ENCODE measurements at regions not wholly inside any gene's neighbourhood (a gene's known extent, or its start where the extent isn't known, plus 50 kb on each side); places are given as distances from the start of the nearest gene placed in this dataset.

DNA sequence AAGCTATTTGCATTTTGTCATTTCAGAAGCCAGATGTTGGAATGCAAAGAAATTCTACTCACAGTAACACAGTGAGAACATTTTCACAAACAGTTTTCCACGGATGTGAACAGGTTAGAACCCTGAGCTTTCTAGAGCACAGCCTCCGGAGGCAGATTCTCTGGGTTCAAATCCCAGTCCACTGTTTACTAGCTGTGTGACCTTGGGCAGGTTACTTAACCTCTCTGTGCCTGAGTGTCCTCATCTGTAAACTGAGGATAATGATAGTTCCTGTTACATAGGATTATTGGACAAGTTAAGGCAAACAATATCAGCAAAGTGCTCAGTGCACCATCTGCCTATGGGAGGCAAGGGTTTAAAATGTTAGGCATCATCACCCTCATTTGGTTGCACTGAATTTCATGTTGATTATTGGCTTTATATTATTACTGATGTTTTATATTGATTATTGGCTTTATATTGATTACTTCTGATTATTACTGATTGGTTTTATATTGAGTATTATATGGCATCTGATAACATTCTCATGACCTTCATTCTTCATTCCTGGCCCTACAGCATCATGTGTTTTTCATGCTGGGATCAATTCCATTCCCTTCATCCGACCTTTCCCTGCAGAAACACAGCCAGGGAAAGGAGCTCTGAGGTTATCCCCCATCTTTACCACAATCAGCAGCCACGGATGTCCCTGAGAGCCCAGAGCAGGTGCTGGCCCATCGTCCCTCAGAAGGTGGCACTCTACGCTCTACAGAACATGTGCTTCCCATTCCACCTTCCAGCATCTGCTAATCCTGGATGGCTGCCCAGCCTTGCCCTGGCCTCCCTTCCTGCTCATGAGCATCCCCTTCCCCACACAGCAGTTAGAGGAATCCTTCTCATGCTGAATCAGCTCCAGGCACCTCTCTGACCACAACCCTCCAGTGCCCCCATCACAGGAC, 283.1 kb downstream of the PREX1 start:
- intact Hi-C loops (cut with micrococcal nuclease) = no loop called here
- no peaks in the 10 kb centered on the region for H3K4me1 Mint-ChIP-seq (ENCODE audit: low read depth)
- H3K36me3 Mint-ChIP-seq (ENCODE audit: low read depth) = no peaks in the 10 kb centered on the region
- no peak overlapping the region for H3K27ac Mint-ChIP-seq
- peaks cover 4% of the 10 kb centered on the region for H3K27me3 Mint-ChIP-seq (ENCODE audit: low read depth)
- no peaks in the 10 kb centered on the region for H3K9me3 Mint-ChIP-seq
- DNase-seq (ENCODE audit: low spot score) = no peak
- H3K4me3 Mint-ChIP-seq (ENCODE audit: low read depth) = no peak overlapping the region

DNA sequence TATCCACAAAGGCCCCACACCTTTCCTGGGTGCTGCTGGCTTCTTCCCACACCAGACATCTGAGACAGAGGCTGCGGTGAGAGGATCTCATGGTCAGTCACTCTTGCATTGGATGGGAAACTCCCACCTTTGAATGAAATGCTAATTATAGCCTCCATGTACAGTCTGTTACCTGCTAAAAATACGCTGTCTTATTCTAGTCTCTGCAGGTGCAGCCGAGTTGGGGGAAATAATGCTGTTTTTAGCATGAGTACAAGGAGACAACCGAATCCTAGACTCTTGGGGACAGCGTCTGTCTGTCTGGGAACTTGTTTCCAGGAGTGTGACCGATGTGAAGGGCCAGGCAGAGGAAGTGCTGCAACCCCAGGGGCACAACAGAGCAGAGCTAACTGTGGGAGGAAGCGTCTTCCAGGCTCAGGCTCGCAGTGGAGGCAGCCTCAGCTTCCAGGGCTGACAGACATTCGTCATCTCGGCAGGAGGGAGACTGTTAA, 286.2 kb downstream of the PREX1 start:
- Mint-ChIP-seq H3K9me3 (no peaks in the 10 kb centered on the region), H3K36me3 (ENCODE audit: low read depth) (no peaks in the 10 kb centered on the region), H3K27me3 (ENCODE audit: low read depth) (peaks cover 4% of the 10 kb centered on the region), H3K4me1 (ENCODE audit: low read depth) (no peaks in the 10 kb centered on the region), H3K27ac (no peak overlapping the region), H3K4me3 (ENCODE audit: low read depth) (no peak overlapping the region)
- intact Hi-C loops (cut with micrococcal nuclease) = no loop called here
- DNase-seq (ENCODE audit: low spot score) = no peak

DNA sequence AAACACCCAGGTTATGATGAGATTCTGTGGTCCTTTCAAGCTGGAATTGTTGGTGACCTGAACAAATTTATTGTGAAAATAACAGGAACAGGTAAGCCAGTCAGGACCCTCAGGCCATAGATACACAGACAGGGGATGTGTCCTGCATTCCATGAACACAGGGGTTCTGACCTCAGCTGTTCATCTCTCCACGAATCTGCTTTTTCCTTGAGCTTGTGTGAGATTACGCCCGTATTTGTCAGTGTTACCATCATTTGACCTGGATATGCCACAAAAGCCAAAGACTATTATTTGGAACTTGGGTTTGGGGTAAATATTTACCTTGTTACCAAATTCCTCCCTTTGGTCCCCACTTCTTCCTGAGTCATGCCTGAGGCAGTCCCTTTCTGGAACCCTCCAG, 288.9 kb downstream of the PREX1 start:
- H3K27me3 Mint-ChIP-seq (ENCODE audit: low read depth) = peaks cover 4% of the 10 kb centered on the region
- no peak for DNase-seq (ENCODE audit: low spot score)
- no peaks in the 10 kb centered on the region for H3K9me3 Mint-ChIP-seq
- intact Hi-C loops (cut with micrococcal nuclease) = no loop called here
- H3K4me1 Mint-ChIP-seq (ENCODE audit: low read depth) = no peaks in the 10 kb centered on the region
- H3K4me3 Mint-ChIP-seq (ENCODE audit: low read depth) = no peak overlapping the region
- no peak overlapping the region for H3K27ac Mint-ChIP-seq
- no peaks in the 10 kb centered on the region for H3K36me3 Mint-ChIP-seq (ENCODE audit: low read depth)

DNA sequence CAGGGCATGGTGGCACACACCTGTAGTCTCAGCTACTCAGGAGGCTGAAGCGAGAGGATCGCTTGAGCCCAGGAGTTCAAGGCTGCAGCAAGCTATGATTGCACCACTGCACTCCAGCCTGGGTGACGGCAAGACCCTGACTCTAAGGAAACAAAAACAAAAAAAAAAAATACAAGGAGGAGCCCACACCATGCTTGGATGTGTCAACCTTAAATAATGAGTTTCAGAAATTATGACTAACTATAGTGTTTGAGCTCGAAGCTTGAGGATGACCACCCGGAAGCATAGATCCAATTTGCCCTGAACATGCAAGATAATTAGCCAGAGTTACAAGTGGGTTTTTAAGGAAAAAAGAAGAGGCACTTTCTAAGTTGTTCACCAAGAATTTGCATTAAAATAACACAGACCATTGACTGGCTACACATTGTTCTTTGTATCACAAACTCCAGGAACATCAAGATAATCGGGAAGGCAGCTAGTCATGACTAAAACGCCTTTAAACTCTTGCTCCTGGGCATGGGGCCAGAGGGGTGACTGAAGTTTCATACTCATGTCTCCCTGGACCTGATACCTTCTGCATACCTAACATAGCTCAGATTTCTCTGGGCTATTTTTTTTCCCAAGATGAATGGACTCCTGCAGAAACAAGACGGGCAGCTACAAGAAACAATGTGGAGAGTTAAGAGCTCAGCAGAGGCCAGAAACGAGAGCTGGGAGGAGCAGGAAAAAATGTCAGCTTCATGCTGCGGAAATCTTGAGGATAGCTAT, 289.6 kb downstream of the PREX1 start:
- intact Hi-C loops (cut with micrococcal nuclease) = no loop called here
- DNase-seq (ENCODE audit: low spot score) = no peak
- Mint-ChIP-seq H3K27ac (no peak overlapping the region), H3K4me3 (ENCODE audit: low read depth) (no peak overlapping the region), H3K4me1 (ENCODE audit: low read depth) (no peaks in the 10 kb centered on the region), H3K27me3 (ENCODE audit: low read depth) (peaks cover 4% of the 10 kb centered on the region), H3K9me3 (no peaks in the 10 kb centered on the region), H3K36me3 (ENCODE audit: low read depth) (no peaks in the 10 kb centered on the region)

DNA sequence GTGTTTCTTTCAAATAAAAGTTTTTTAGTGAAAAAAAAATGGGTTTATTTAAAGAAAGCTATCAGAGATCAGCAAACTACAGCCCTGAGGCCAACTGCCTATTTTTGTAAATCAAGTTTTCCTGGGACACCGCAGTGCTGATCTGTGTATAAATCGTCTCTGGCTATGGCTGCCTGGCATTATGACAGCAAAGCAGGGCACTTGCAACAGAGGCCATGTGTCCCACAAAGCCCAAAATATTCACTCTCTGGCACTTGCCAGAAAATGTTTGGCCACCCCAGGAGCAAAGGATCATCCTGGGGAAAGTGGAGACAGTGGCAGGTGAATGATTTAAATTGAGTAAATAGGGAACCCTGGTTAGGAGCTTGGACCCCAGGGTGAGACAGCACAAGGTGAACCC, 291.6 kb downstream of the PREX1 start:
- intact Hi-C loops (cut with micrococcal nuclease) = no loop called here
- no peak for DNase-seq (ENCODE audit: low spot score)
- Mint-ChIP-seq H3K36me3 (ENCODE audit: low read depth) (no peaks in the 10 kb centered on the region), H3K27me3 (ENCODE audit: low read depth) (no peaks in the 10 kb centered on the region), H3K4me1 (ENCODE audit: low read depth) (no peaks in the 10 kb centered on the region), H3K9me3 (no peaks in the 10 kb centered on the region), H3K27ac (no peak overlapping the region), H3K4me3 (ENCODE audit: low read depth) (no peak overlapping the region)

DNA sequence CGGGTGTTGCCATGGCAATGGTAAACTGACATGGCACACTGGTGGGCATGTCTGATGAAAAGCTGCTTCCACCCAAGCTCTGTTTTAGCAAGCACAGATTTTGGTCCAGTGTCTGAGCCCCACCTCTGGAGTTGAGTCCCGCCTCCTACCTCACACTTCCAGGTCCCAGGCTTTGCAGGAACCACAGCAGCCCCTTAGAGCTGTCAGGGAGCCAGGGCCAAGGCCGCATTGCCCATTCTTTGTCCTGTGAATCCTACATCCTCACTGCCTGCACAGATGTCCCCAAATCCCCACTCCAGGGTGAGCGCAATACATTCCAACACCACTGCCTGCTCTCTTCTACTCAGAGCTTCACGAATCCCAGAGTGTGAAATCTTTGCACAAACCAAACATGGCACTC, 292.2 kb downstream of the PREX1 start:
- Mint-ChIP-seq H3K9me3 (no peaks in the 10 kb centered on the region), H3K27ac (no peak overlapping the region), H3K36me3 (ENCODE audit: low read depth) (no peaks in the 10 kb centered on the region), H3K4me3 (ENCODE audit: low read depth) (no peak overlapping the region), H3K27me3 (ENCODE audit: low read depth) (no peaks in the 10 kb centered on the region), H3K4me1 (ENCODE audit: low read depth) (no peaks in the 10 kb centered on the region)
- intact Hi-C loops (cut with micrococcal nuclease) = no loop called here
- DNase-seq (ENCODE audit: low spot score) = no peak

DNA sequence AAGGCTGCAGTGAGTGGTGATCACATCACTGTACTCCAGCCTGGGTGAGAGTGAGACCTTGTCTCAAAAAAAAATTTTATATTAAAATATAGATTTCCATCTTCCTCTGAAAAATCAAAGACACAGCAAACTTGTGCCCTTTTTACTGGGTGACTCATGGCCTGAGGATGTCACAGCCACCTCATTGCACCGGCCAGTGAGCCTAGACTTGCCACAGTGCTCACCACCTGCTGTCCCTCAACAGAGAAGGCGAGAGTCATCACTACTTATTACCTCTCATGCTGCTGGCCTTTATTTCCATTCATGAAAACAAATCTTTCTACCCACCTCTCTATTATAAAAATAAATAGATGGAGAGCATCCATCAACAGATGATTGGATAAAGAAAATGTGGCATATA, 295.8 kb downstream of the PREX1 start:
- Mint-ChIP-seq H3K9me3 (no peaks in the 10 kb centered on the region), H3K36me3 (ENCODE audit: low read depth) (no peaks in the 10 kb centered on the region), H3K4me1 (ENCODE audit: low read depth) (no peaks in the 10 kb centered on the region), H3K4me3 (ENCODE audit: low read depth) (no peak overlapping the region), H3K27ac (no peak overlapping the region), H3K27me3 (ENCODE audit: low read depth) (peaks cover 3% of the 10 kb centered on the region)
- DNase-seq (ENCODE audit: low spot score) = no peak
- intact Hi-C loops (cut with micrococcal nuclease) = no loop called here

DNA sequence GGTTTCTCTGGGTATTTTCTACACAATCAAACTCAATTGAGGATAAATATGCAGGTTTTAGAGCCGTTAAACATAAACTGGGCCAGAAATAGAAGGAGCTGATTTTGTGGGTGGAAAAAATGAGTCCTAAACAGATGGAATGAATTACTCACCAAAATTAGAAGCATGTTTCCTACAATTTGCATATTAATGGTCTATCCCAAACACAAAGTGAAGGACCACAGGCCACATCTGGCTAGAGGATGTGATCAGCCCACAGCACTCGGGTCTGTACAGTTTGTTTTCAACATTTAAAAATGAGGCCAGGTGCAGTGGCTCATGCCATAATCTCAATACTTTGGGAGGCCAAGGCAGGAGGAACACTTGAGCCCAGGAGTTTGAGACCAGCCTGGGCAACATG, 296.3 kb downstream of the PREX1 start:
- no peaks in the 10 kb centered on the region for H3K36me3 Mint-ChIP-seq (ENCODE audit: low read depth)
- no peak for DNase-seq (ENCODE audit: low spot score)
- peaks cover 3% of the 10 kb centered on the region for H3K27me3 Mint-ChIP-seq (ENCODE audit: low read depth)
- intact Hi-C loops (cut with micrococcal nuclease) = no loop called here
- H3K9me3 Mint-ChIP-seq = no peaks in the 10 kb centered on the region
- H3K4me3 Mint-ChIP-seq (ENCODE audit: low read depth) = no peak overlapping the region
- H3K4me1 Mint-ChIP-seq (ENCODE audit: low read depth) = no peaks in the 10 kb centered on the region
- no peak overlapping the region for H3K27ac Mint-ChIP-seq

DNA sequence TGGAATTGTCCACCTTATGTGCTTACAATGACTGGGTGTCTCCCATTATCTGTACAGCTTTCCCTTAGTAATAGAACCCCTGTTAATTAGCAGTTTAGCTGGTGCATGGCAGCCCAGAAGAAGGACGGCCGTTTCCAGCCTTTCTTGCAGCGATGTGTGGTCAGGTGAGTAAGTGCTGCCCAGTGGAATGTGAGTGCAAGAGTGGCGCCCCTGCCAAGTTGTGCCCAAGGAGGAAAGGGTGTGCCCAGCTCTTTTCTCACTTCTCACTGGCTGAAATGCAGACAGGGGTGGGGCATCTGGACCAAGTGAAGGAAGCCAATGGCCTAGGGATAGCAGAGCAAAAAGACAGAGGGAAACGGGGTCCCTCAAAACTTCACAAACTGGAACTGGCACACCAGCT, 296.8 kb downstream of the PREX1 start:
- Mint-ChIP-seq H3K9me3 (no peaks in the 10 kb centered on the region), H3K27ac (no peak overlapping the region), H3K4me3 (ENCODE audit: low read depth) (no peak overlapping the region), H3K27me3 (ENCODE audit: low read depth) (peaks cover 3% of the 10 kb centered on the region), H3K36me3 (ENCODE audit: low read depth) (no peaks in the 10 kb centered on the region), H3K4me1 (ENCODE audit: low read depth) (no peaks in the 10 kb centered on the region)
- no peak for DNase-seq (ENCODE audit: low spot score)
- intact Hi-C loops (cut with micrococcal nuclease) = no loop called here

DNA sequence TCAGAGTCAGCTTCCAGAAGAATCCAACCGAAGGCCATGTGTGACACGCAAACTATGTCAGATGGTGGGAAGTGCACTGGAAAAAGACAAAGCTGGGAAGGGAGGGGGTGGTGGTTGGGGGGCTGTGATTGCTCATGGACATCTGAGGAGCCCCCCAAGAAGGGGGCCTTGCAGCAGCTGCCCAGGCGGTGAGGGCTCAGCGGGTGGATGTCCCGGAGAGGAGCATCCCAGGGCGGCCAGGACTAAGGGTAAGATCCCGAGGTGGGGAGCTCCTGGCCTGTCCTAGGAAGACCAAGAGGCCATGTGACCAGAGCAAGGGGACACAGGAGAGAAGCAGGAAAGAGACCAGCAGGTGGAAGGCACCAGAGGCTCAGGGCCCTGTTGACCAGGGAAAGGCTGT, 299.5 kb downstream of the PREX1 start:
- peaks cover 3% of the 10 kb centered on the region for H3K27me3 Mint-ChIP-seq (ENCODE audit: low read depth)
- no peaks in the 10 kb centered on the region for H3K36me3 Mint-ChIP-seq (ENCODE audit: low read depth)
- H3K9me3 Mint-ChIP-seq = no peaks in the 10 kb centered on the region
- no peaks in the 10 kb centered on the region for H3K4me1 Mint-ChIP-seq (ENCODE audit: low read depth)
- no peak overlapping the region for H3K27ac Mint-ChIP-seq
- no peak overlapping the region for H3K4me3 Mint-ChIP-seq (ENCODE audit: low read depth)
- intact Hi-C loops (cut with micrococcal nuclease) = no loop called here
- no peak for DNase-seq (ENCODE audit: low spot score)

DNA sequence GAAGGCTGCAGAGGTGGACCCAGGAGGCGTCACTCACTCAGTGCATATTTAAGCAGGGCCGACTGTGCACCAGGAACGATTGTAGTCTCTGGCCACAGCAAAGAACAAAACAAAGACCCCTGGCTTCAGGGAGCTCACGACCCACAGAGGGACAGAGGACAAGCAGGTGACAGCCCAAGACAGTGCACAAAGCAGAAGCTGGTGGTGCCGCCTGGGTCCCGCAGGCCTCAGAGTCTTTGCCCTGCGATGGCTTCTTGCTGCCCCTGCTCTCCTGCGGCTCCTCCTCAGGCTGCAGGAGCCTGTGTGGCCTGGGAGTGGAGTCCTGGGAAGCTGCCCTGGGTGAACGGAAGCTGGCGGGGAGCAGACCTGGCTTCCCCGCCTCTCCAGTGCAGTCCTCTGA, 300.0 kb downstream of the PREX1 start:
- Mint-ChIP-seq H3K4me1 (ENCODE audit: low read depth) (no peaks in the 10 kb centered on the region), H3K36me3 (ENCODE audit: low read depth) (no peaks in the 10 kb centered on the region), H3K27ac (no peak overlapping the region), H3K9me3 (no peaks in the 10 kb centered on the region), H3K27me3 (ENCODE audit: low read depth) (peaks cover 3% of the 10 kb centered on the region), H3K4me3 (ENCODE audit: low read depth) (no peak overlapping the region)
- DNase-seq (ENCODE audit: low spot score) = no peak
- intact Hi-C loops (cut with micrococcal nuclease) = no loop called here

DNA sequence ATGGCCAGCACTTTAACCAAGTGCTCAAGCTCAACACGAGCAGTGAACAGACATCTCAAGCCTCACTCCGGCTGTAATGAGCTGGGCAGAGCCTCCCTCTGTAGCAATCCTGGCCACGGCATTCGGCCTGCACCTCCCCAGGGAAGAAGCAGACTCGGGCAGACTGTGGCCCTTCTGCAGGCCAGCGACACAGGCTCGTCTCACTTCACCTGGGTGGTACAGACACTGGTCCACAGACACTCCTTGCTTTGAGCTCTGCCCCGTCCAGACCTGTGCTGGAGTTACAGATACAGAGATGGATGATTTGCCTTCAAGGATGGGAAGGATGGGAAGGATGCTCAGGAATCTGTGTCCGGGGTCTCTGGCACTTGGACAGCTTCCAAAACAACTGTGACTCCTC, 300.9 kb downstream of the PREX1 start:
- intact Hi-C loops (cut with micrococcal nuclease) = no loop called here
- DNase-seq (ENCODE audit: low spot score) = no peak
- Mint-ChIP-seq H3K4me3 (ENCODE audit: low read depth) (no peak overlapping the region), H3K27me3 (ENCODE audit: low read depth) (peaks cover 3% of the 10 kb centered on the region), H3K36me3 (ENCODE audit: low read depth) (no peaks in the 10 kb centered on the region), H3K9me3 (no peaks in the 10 kb centered on the region), H3K4me1 (ENCODE audit: low read depth) (no peaks in the 10 kb centered on the region), H3K27ac (no peak overlapping the region)

DNA sequence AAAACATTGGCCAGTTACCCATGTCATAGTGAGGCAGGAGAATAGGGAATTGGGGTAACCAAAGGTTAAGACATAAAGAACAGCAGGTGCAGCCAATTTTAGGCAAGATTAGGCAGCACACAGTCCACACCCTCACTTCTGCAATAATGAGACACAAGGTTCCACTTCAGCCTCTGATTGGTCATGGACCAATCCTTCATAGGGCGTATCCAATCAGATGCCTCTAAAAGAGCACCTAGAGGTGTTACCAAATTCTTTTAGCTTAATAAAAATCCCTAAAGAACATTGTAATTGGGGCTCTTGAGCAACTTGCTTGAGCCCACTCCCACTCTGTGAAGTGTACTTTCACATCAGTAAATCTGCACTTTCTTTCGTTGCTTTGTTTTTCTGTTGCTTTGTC, 302.4 kb downstream of the PREX1 start:
- DNase-seq (ENCODE audit: low spot score) = no peak
- H3K27ac Mint-ChIP-seq = no peak overlapping the region

More for the DNA sequence above, 302.4 kb downstream of the PREX1 start:
- Mint-ChIP-seq H3K9me3 (no peaks in the 10 kb centered on the region), H3K4me1 (ENCODE audit: low read depth) (no peaks in the 10 kb centered on the region), H3K27me3 (ENCODE audit: low read depth) (peaks cover 3% of the 10 kb centered on the region), H3K4me3 (ENCODE audit: low read depth) (no peak overlapping the region), H3K36me3 (ENCODE audit: low read depth) (no peaks in the 10 kb centered on the region)
- intact Hi-C loops (cut with micrococcal nuclease) = no loop called here
